Karpas-422 (cell line): ENCODE measurements at regions not wholly inside any gene's neighbourhood (a gene's known extent, or its start where the extent isn't known, plus 50 kb on each side); places are given as distances from the start of the nearest gene placed in this dataset.
A peak's percentile ranks its signal among the peaks of the same experiment; 100 is the strongest.

Experiments used
- DNase-seq: peaks from one replicate; pipeline ENCODE4 v3.0.0-alpha.2; 2015
- H2AFZ ChIP-seq: fragments of 200-600 bp; sonication (generic); 2 replicates; pipeline ENCODE4 v1.6.1; 2014; ENCODE audit warnings: antibody characterized with exemption, low read length, mixed read lengths
- H3K27ac ChIP-seq: fragments of 200-600 bp; sonication (generic); 2 replicates; pipeline ENCODE4 v1.5.1; 2014; ENCODE audit warnings: mild to moderate bottlenecking, low read length, moderate library complexity
- H3K27me3 ChIP-seq: fragments of 200-600 bp; sonication (generic); 2 replicates; pipeline ENCODE4 v1.6.1; 2014; ENCODE audit warnings: low read length, mixed read lengths
- H3K36me3 ChIP-seq: fragments of 200-600 bp; sonication (generic); 2 replicates; pipeline ENCODE4 v1.6.1; 2014; ENCODE audit warnings: low read length, mixed read lengths; ENCODE audit not compliant: insufficient read depth
- H3K4me1 ChIP-seq: fragments of 200-600 bp; sonication (generic); 2 replicates; pipeline ENCODE4 v1.6.1; 2014; ENCODE audit warnings: mild to moderate bottlenecking, low read length, mixed read lengths
- H3K4me2 ChIP-seq: fragments of 200-600 bp; sonication (generic); 2 replicates; pipeline ENCODE4 v1.6.1; 2014; ENCODE audit warnings: low read length, low read depth, mild to moderate bottlenecking; ENCODE audit not compliant: poor library complexity, severe bottlenecking
- H3K4me3 ChIP-seq: fragments of 200-600 bp; sonication (generic); 2 replicates; pipeline ENCODE4 v1.5.1; 2014; ENCODE audit warnings: mild to moderate bottlenecking, antibody characterized with exemption, low read length, mixed read lengths
- H3K79me2 ChIP-seq: fragments of 200-600 bp; sonication (generic); 2 replicates; pipeline ENCODE4 v1.6.1; 2014; ENCODE audit warnings: mild to moderate bottlenecking, low read length, mixed read lengths
- H3K9ac ChIP-seq: fragments of 200-600 bp; sonication (generic); 2 replicates; pipeline ENCODE4 v1.6.0; 2014; ENCODE audit warnings: low read length
- H3K9me2 ChIP-seq: fragments of 200-600 bp; sonication (generic), shearing (Covaris generic); replicated peaks from 2 replicates; pipeline ENCODE4 v1.6.0; 2014; ENCODE audit warnings: mild to moderate bottlenecking, low read length, moderate library complexity; ENCODE audit not compliant: insufficient read depth
- H3K9me3 ChIP-seq: fragments of 300-700, 200-600 bp; sonication (generic); 2 replicates; pipeline ENCODE4 v1.6.1; 2014; ENCODE audit warnings: low read length, mixed read lengths
- H4K20me1 ChIP-seq: fragments of 200-600 bp; sonication (generic); 2 replicates; pipeline ENCODE4 v1.6.1; 2014; ENCODE audit warnings: mild to moderate bottlenecking, antibody characterized with exemption, low read length, low read depth; ENCODE audit not compliant: insufficient read depth

DNA sequence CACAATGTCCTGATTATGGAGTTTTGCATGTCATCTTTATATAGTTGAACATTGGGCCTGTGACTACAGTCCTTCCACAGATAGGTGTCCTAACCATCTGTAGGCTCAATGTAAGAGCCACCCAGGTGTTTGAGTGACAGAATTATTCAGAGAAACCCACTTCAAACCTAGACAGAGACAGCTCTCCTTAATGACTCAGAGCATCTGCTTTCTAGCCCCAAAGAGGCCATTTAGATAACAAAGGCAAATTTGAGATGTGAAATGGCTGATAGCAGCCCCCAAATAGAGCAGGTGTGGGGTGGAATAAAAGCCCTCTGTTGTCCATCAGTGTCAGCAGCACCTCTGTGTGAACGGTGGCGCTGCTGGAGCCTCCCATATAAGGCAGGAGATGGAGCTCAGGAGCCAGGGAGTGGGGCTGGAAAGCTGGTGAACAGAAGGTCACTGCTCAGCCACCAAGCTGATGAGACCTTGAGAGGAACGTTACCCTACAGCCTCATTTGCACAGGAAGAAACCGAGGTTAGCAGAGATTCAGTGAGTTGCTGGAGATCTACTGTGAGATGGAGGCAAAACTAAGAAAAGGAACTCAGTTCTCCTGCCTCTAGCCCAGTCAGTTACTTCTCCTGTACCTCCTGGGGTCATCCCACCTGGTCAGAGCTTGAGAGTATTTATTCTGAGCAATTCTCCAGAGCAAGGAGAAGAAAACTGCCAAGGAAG, 153.3 kb upstream of the LNX1 start:
- H4K20me1 ChIP-seq: no peaks in the 10 kb centered on the region
- no peaks in the 10 kb centered on the region for H3K79me2 ChIP-seq
- H3K9me3 ChIP-seq: no peaks in the 10 kb centered on the region
- H3K4me2 ChIP-seq: peak overlapping the region; percentile 43
- H3K4me3 ChIP-seq: peak overlapping the region; percentile 18; the same call in 1 of the 2 replicates
- no peaks in the 10 kb centered on the region for H3K27me3 ChIP-seq
- H3K9ac ChIP-seq: no peak overlapping the region
- DNase-seq: peak; percentile 66
- H3K9me2 ChIP-seq: no peaks in the 10 kb centered on the region
- peak overlapping the region; percentile 14; the same call in 1 of the 2 replicates for H3K27ac ChIP-seq
- no peak overlapping the region; the same call in 1 of the 2 replicates for H2AFZ ChIP-seq
- no peaks in the 10 kb centered on the region for H3K36me3 ChIP-seq
- peaks cover 53% of the 10 kb centered on the region for H3K4me1 ChIP-seq

DNA sequence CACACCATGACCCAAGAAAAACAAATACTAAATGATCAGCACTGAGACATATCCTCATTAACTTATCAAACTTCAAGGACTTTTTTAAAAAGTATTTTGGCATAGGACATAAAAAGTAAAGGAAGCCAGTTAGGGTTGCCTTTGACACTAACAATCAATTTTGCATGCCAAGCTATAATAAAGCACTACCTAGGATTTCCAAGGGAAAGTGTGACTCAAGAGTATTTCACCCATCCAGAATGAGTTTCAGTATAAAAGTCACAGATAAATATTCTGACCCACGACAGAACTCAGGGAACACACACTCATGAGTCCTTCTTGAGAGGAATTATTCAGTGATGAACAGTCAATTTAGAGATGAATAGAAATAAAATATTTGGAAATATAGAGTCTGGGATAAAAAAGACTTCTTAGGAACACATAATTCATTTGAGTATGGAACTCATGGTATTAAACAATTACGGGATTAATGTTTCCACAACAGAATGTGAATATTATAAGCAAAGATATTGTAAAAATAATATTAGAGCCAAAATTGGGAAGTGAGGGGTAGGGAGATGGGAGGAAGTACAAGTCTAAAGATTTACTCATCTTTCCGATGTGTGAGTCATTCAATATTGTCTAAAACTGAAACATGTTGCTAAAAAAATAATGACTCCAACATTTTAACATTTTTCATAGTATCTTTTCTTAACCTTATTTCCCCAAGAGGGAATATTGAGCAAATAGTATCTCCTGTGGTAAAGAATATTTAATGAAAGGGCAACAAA, 143.5 kb upstream of the LNX1 start:
- Histone ChIP-seq H3K9ac (no peak overlapping the region), H3K4me2 (no peak overlapping the region), H3K4me1 (no peaks in the 10 kb centered on the region), H4K20me1 (no peaks in the 10 kb centered on the region), H3K9me3 (no peaks in the 10 kb centered on the region), H3K4me3 (no peak overlapping the region), H2AFZ (no peak overlapping the region), H3K36me3 (no peaks in the 10 kb centered on the region), H3K27ac (no peak overlapping the region), H3K27me3 (peaks cover 7% of the 10 kb centered on the region; the same call in 1 of the 2 replicates), H3K9me2 (no peaks in the 10 kb centered on the region), H3K79me2 (no peaks in the 10 kb centered on the region)
- DNase-seq: no peak

DNA sequence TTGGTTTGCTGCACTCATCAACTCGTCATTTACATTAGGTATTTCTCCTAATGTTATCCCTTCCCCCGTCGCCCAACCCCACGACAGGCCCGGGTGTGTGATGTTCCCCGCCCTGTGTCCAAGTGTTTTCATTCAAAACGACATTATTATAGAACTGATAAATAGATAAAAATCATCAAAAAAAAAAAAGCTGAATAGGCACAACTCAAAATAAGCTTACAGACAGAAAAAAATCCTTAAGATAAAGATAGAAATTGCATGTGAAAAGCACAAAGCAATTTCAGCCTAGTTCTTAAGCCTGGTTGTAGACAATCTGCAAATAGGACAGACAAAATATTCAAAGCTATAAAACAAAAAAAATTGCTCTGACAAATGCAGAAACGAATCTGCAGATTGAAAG, 142.9 kb upstream of the LNX1 start:
- peaks cover 7% of the 10 kb centered on the region; the same call in 1 of the 2 replicates for H3K27me3 ChIP-seq
- H2AFZ ChIP-seq: no peak overlapping the region
- no peaks in the 10 kb centered on the region for H3K9me2 ChIP-seq
- no peaks in the 10 kb centered on the region for H3K9me3 ChIP-seq
- H3K4me3 ChIP-seq: no peak overlapping the region
- no peaks in the 10 kb centered on the region for H4K20me1 ChIP-seq
- no peaks in the 10 kb centered on the region for H3K79me2 ChIP-seq
- no peaks in the 10 kb centered on the region for H3K36me3 ChIP-seq
- no peak overlapping the region for H3K9ac ChIP-seq
- H3K27ac ChIP-seq: no peak overlapping the region
- no peaks in the 10 kb centered on the region for H3K4me1 ChIP-seq
- H3K4me2 ChIP-seq: no peak overlapping the region
- DNase-seq: no peak

DNA sequence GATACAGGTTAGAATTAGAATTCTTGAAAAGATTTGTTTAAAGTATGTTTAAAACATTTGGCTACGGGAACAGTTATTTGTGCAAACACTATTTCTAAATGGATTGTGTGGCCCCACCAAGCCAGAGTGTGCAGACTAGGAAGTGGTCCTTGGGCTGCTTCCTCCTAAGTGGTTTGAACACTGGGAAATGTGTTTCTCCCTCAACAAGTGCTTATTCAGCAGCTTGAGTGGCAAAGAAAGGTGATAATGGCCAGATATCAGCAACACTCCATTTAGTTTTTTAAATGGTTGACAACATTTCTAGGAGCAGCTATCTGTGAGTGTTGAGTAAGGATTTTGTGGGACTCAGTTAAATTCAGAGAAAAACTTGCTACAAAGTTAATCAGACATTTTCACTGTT, 141.4 kb upstream of the LNX1 start:
- Histone ChIP-seq H3K4me1 (no peaks in the 10 kb centered on the region), H4K20me1 (no peaks in the 10 kb centered on the region), H3K9me3 (no peaks in the 10 kb centered on the region), H3K36me3 (no peaks in the 10 kb centered on the region), H3K9me2 (no peaks in the 10 kb centered on the region), H3K4me2 (no peak overlapping the region), H3K9ac (no peak overlapping the region), H3K4me3 (no peak overlapping the region), H2AFZ (no peak overlapping the region), H3K27ac (no peak overlapping the region), H3K79me2 (no peaks in the 10 kb centered on the region), H3K27me3 (peaks cover 7% of the 10 kb centered on the region; the same call in 1 of the 2 replicates)
- DNase-seq: no peak

DNA sequence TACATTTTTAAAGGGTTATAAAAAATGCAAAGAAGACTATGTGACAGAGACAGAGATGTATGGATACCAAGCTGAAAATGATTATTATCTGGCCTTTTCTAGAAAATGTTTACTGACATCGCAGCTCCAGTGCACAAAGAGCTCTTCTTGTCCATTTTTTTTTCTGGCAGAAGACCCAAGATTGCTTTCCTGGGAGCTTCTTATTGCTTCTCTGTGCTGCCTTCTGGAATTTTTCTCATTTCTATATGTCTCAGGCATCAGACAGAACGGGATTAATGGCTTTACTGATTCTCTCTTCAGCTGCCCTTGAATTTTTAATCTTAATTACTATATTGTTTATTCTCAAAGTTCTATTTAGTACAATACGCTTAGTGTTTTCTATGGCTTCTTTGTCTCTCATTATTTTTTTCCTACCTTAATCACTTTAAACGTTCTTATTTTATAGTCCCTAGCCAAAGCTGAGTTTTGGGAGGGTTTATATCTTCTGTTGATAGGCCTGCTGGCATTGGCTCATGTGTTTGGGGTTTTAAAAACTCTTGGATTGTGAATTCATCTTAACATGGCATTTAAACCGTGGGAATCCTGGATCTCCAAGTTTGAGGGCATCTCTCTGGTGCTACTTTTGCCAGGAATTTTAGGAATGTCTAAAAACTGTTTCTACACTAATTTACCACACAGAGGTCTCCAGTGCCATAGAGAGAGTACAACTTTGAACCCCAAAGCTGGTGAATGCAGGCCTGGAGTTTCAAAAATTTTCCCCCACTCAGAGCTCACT, 138.9 kb upstream of the LNX1 start:
- Histone ChIP-seq H3K27ac (no peak overlapping the region), H3K36me3 (no peaks in the 10 kb centered on the region), H3K27me3 (0 out of 2 replicates have a peak, but pooled peaks cover under 1% of the 10 kb centered on the region), H3K4me1 (no peaks in the 10 kb centered on the region), H3K4me2 (no peak overlapping the region), H4K20me1 (no peaks in the 10 kb centered on the region), H3K4me3 (no peak overlapping the region), H3K9me2 (no peaks in the 10 kb centered on the region), H3K79me2 (no peaks in the 10 kb centered on the region), H3K9me3 (no peaks in the 10 kb centered on the region), H2AFZ (no peak overlapping the region), H3K9ac (no peak overlapping the region)
- DNase-seq: no peak

DNA sequence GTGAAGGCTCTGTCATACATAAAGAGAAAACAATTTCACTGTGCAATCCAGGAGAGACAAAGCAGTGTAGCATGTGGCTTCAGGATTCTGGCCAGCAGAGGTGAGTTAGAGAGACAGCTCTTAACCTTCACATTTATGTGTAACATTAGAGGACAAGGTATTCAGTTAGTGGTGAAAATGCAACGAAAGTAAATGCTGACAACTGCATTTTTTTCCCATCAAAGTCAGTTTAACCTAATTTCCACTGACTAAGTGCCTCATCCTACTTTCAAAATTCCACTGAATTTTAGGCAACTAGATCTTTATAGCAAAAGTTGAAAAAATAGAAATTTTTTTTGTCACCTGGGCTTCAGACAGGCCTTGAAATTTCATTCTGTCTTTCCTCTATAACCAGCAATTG, 130.8 kb upstream of the LNX1 start:
- H3K4me1 ChIP-seq: no peaks in the 10 kb centered on the region
- H3K9me3 ChIP-seq: no peaks in the 10 kb centered on the region
- no peaks in the 10 kb centered on the region for H3K79me2 ChIP-seq
- H3K4me3 ChIP-seq: no peak overlapping the region
- no peaks in the 10 kb centered on the region for H3K27me3 ChIP-seq
- no peak for DNase-seq
- H2AFZ ChIP-seq: no peak overlapping the region
- no peaks in the 10 kb centered on the region for H4K20me1 ChIP-seq
- no peak overlapping the region for H3K9ac ChIP-seq
- no peaks in the 10 kb centered on the region for H3K9me2 ChIP-seq
- H3K27ac ChIP-seq: no peak overlapping the region
- no peak overlapping the region for H3K4me2 ChIP-seq
- H3K36me3 ChIP-seq: no peaks in the 10 kb centered on the region

DNA sequence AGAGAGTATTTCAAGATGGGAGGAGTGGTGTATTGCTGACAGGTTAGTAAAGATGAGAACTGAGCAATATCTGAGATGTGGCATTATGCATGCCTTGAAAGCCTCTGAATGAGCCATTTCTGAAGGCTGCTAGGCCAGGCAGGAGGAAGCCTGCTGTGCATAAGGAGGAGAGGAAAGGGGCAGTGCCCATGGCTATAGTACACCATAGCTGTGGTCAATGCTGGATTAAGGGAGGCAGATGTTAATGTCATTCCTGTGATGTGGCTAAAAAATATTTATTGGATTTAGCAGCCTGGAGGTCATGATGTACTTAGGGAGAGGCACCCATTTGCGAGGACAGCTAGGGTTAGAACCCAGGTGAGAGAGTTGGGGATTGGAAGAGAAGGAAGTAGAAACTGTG, 130.0 kb upstream of the LNX1 start:
- no peaks in the 10 kb centered on the region for H3K4me1 ChIP-seq
- no peaks in the 10 kb centered on the region for H4K20me1 ChIP-seq
- no peaks in the 10 kb centered on the region for H3K9me3 ChIP-seq
- H3K9me2 ChIP-seq: no peaks in the 10 kb centered on the region
- H3K79me2 ChIP-seq: no peaks in the 10 kb centered on the region
- no peaks in the 10 kb centered on the region for H3K27me3 ChIP-seq
- DNase-seq: no peak
- H3K36me3 ChIP-seq: no peaks in the 10 kb centered on the region
- H3K9ac ChIP-seq: no peak overlapping the region
- H3K4me3 ChIP-seq: no peak overlapping the region
- H2AFZ ChIP-seq: no peak overlapping the region
- no peak overlapping the region for H3K27ac ChIP-seq
- no peak overlapping the region for H3K4me2 ChIP-seq

DNA sequence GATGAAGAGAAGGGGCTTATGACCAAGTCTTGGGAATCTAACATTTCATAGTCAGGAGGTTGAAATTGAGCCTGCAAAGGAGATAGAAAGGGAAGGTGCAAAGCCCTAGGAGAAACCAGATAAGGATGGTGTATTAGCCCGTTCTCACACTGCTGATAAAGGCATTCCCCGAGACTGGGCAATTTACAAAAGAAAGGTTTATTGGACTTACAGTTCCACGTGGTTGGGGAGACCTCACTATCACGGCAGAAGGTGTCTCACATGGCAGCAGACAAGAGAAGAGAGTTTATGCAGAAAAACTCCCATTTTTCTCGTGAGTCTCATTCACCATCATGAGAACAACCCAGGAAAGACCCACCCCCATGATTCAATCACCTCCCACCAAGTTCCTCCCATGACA, 129.5 kb upstream of the LNX1 start:
- Histone ChIP-seq H3K4me2 (no peak overlapping the region), H3K9me2 (no peaks in the 10 kb centered on the region)

More for the DNA sequence above, 129.5 kb upstream of the LNX1 start:
- no peaks in the 10 kb centered on the region for H3K36me3 ChIP-seq
- no peak overlapping the region for H3K4me3 ChIP-seq
- no peak for DNase-seq
- no peaks in the 10 kb centered on the region for H3K79me2 ChIP-seq
- no peaks in the 10 kb centered on the region for H4K20me1 ChIP-seq
- H3K4me1 ChIP-seq: no peaks in the 10 kb centered on the region
- no peaks in the 10 kb centered on the region for H3K9me3 ChIP-seq
- no peak overlapping the region for H3K9ac ChIP-seq
- H3K27me3 ChIP-seq: no peaks in the 10 kb centered on the region
- no peak overlapping the region for H3K27ac ChIP-seq
- no peak overlapping the region for H2AFZ ChIP-seq
